ENCODE measurements at regions not wholly inside any gene's neighbourhood (a gene's known extent, or its start where the extent isn't known, plus 50 kb on each side); places are given as distances from the start of the nearest gene placed in this dataset.
A peak's percentile ranks its signal among the peaks of the same experiment; 100 is the strongest.
"Not testable (repeated sequence)": the region's sequence is repeated elsewhere in the genome, so short reads cannot be mapped to it uniquely, and the experiment has no call there.

- H3K4me1 Mint-ChIP-seq; DNase-seq; H3K36me3 Mint-ChIP-seq; H3K4me3 Mint-ChIP-seq; H3K27ac Mint-ChIP-seq; H3K27me3 Mint-ChIP-seq (ENCODE audit: low read depth in 3 of 3); H3K9me3 Mint-ChIP-seq: not testable (repeated sequence)
These were observed 254.1 kb downstream of the ADGRD1 start for GRCh38 chr12:131207841-131208240.

GRCh38 chr12:131208425-131208824 lies 254.7 kb downstream of the ADGRD1 start:
- Mint-ChIP-seq H3K9me3 (no peaks in the 10 kb centered on the region), H3K4me1 (no peaks in the 10 kb centered on the region), H3K4me3 (no peak overlapping the region), H3K36me3 (no peaks in the 10 kb centered on the region), H3K27ac (no peak overlapping the region), H3K27me3 (ENCODE audit: low read depth in 3 of 3) (peaks cover 0 to 2% (median 1%) of the 10 kb centered on the region in 3 donors)
- DNase-seq: no peak

- DNase-seq: no peak
- Mint-ChIP-seq H3K27ac (no peak overlapping the region), H3K9me3 (no peaks in the 10 kb centered on the region), H3K4me1 (no peaks in the 10 kb centered on the region), H3K27me3 (ENCODE audit: low read depth in 3 of 3) (peaks cover 0 to 2% (median 1%) of the 10 kb centered on the region in 3 donors), H3K36me3 (no peaks in the 10 kb centered on the region), H3K4me3 (no peak overlapping the region)
These were observed 255.7 kb downstream of the ADGRD1 start for GRCh38 chr12:131209082-131210070.

GRCh38 chr12:131210506-131211339 lies 257.0 kb downstream of the ADGRD1 start:
- no peaks in the 10 kb centered on the region for H3K9me3 Mint-ChIP-seq
- no peaks in the 10 kb centered on the region for H3K36me3 Mint-ChIP-seq
- H3K4me3 Mint-ChIP-seq: no peak overlapping the region
- H3K27ac Mint-ChIP-seq: peak overlapping the region in 2 of 6 donors; percentile 9 to 28
- no peak for DNase-seq
- H3K4me1 Mint-ChIP-seq: no peaks in the 10 kb centered on the region
- H3K27me3 Mint-ChIP-seq (ENCODE audit: low read depth in 3 of 3): peaks cover 0 to 2% (median 1%) of the 10 kb centered on the region in 3 donors

GRCh38 chr12:131211340-131211938 lies 257.7 kb downstream of the ADGRD1 start:
- Mint-ChIP-seq H3K36me3 (no peaks in the 10 kb centered on the region), H3K4me1 (no peaks in the 10 kb centered on the region), H3K27me3 (ENCODE audit: low read depth in 3 of 3) (peaks cover 0 to 2% (median 1%) of the 10 kb centered on the region in 3 donors), H3K4me3 (no peak overlapping the region), H3K27ac (no peak overlapping the region), H3K9me3 (no peaks in the 10 kb centered on the region)
- DNase-seq: no peak

GRCh38 chr12:131213896-131214442 lies 260.3 kb downstream of the ADGRD1 start:
- no peaks in the 10 kb centered on the region for H3K4me1 Mint-ChIP-seq
- no peak for DNase-seq
- H3K36me3 Mint-ChIP-seq: no peaks in the 10 kb centered on the region
- H3K4me3 Mint-ChIP-seq: no peak overlapping the region
- no peaks in the 10 kb centered on the region for H3K9me3 Mint-ChIP-seq
- H3K27me3 Mint-ChIP-seq (ENCODE audit: low read depth in 3 of 3): peaks cover 1 to 3% (median 2%) of the 10 kb centered on the region in 3 donors
- no peak overlapping the region for H3K27ac Mint-ChIP-seq

- not testable (repeated sequence) for H3K36me3 Mint-ChIP-seq; H3K4me1 Mint-ChIP-seq; DNase-seq; H3K4me3 Mint-ChIP-seq; H3K9me3 Mint-ChIP-seq; H3K27ac Mint-ChIP-seq; H3K27me3 Mint-ChIP-seq (ENCODE audit: low read depth in 3 of 3)
These were observed 261.2 kb downstream of the ADGRD1 start for GRCh38 chr12:131214936-131215335.

- H3K27ac Mint-ChIP-seq; H3K36me3 Mint-ChIP-seq; DNase-seq; H3K9me3 Mint-ChIP-seq; H3K4me3 Mint-ChIP-seq; H3K27me3 Mint-ChIP-seq (ENCODE audit: low read depth in 3 of 3); H3K4me1 Mint-ChIP-seq: not testable (repeated sequence)
These were observed 262.9 kb downstream of the ADGRD1 start for GRCh38 chr12:131216587-131216986.

- Mint-ChIP-seq H3K36me3 (no peaks in the 10 kb centered on the region), H3K27ac (no peak overlapping the region), H3K4me3 (no peak overlapping the region), H3K9me3 (no peaks in the 10 kb centered on the region), H3K27me3 (ENCODE audit: low read depth in 3 of 3) (peaks cover 0 to 4% (median under 1%) of the 10 kb centered on the region in 3 donors), H3K4me1 (peaks cover 1 to 2% of the 10 kb centered on the region in 2 donors)
- no peak for DNase-seq
These were observed 263.4 kb downstream of the ADGRD1 start for GRCh38 chr12:131217024-131217586.

- Mint-ChIP-seq H3K9me3 (no peaks in the 10 kb centered on the region), H3K36me3 (no peaks in the 10 kb centered on the region), H3K4me3 (no peak overlapping the region), H3K4me1 (peaks cover 8% of the 10 kb centered on the region in 2 donors), H3K27ac (no peak overlapping the region), H3K27me3 (ENCODE audit: low read depth in 3 of 3) (peaks cover 2 to 4% (median 4%) of the 10 kb centered on the region in 3 donors)
- no peak for DNase-seq
These were observed 264.6 kb downstream of the ADGRD1 start for GRCh38 chr12:131218026-131218922.

- DNase-seq: no peak
- peaks cover 8% of the 10 kb centered on the region in 2 donors for H3K4me1 Mint-ChIP-seq
- H3K9me3 Mint-ChIP-seq: no peaks in the 10 kb centered on the region
- no peak overlapping the region for H3K27ac Mint-ChIP-seq
- H3K36me3 Mint-ChIP-seq: no peaks in the 10 kb centered on the region
- peaks cover 2 to 4% (median 4%) of the 10 kb centered on the region in 3 donors for H3K27me3 Mint-ChIP-seq (ENCODE audit: low read depth in 3 of 3)
- H3K4me3 Mint-ChIP-seq: no peak overlapping the region
These were observed 265.4 kb downstream of the ADGRD1 start for GRCh38 chr12:131218923-131219669.

GRCh38 chr12:131219670-131220330 lies 266.1 kb downstream of the ADGRD1 start:
- H3K27me3 Mint-ChIP-seq (ENCODE audit: low read depth in 3 of 3): peaks cover 2 to 4% (median 4%) of the 10 kb centered on the region in 3 donors
- no peak overlapping the region for H3K4me3 Mint-ChIP-seq
- no peak overlapping the region for H3K27ac Mint-ChIP-seq
- H3K4me1 Mint-ChIP-seq: peaks cover 8% of the 10 kb centered on the region in 2 donors
- H3K36me3 Mint-ChIP-seq: no peaks in the 10 kb centered on the region
- DNase-seq: no peak
- H3K9me3 Mint-ChIP-seq: no peaks in the 10 kb centered on the region

All from immature natural killer cell (primary cell).